ENCODE measurements at regions not wholly inside any gene's neighbourhood (a gene's known extent, or its start where the extent isn't known, plus 50 kb on each side); places are given as distances from the start of the nearest gene placed in this dataset.
A peak's percentile ranks its signal among the peaks of the same experiment; 100 is the strongest.

- Histone ChIP-seq H3K27ac (ENCODE audit: low read depth, low read length) (no peak overlapping the region), H3K4me1 (ENCODE audit: control insufficient read depth, insufficient read depth, low read length) (no peaks in the 10 kb centered on the region), H3K4me3 (ENCODE audit: low read depth, low read length) (no peak overlapping the region), H3K36me3 (ENCODE audit: control insufficient read depth, insufficient read depth, low read length) (no peaks in the 10 kb centered on the region), H3K27me3 (ENCODE audit: control insufficient read depth, insufficient read depth, low read length) (no peaks in the 10 kb centered on the region), H3K9me3 (ENCODE audit: control insufficient read depth, insufficient read depth, low read length) (no peaks in the 10 kb centered on the region)
- WGBS (ENCODE audit: insufficient coverage): 72% methylated on average over 6 of the region's 6 CpGs
- DNase-seq (ENCODE audit: low read depth in 4 of 6, low spot score in 6 of 6): no peak
These were observed 1052.6 kb upstream of the RBFOX1 start for GRCh38 chr16:6280055-6280454.

DNA sequence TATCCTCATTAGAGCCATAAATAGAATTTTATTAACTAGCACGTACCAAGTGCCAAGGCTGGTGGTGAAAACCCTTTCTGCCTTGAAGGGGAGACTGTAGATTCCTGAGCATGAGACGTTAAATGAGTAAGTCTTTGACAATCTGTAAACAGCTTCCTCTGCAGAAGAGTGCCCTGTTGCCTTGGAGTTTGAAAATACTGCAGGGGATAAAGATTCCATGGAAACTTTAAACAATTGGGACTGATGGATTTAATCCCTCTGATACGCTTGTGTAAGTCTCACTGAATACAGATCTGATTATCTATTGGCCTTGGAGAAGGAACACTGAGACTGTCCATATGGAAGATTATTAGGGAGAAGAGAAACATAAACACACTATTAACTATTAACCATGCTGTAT lies 1053.4 kb upstream of the RBFOX1 start:
- H3K36me3 ChIP-seq (ENCODE audit: control insufficient read depth, insufficient read depth, low read length): no peaks in the 10 kb centered on the region
- peak in 1 of 6 donors; percentile 60 for DNase-seq (ENCODE audit: low read depth in 4 of 6, low spot score in 6 of 6)
- H3K9me3 ChIP-seq (ENCODE audit: control insufficient read depth, insufficient read depth, low read length): no peaks in the 10 kb centered on the region
- WGBS (ENCODE audit: insufficient coverage): 29% methylated on average over 1 of the region's 3 CpGs
- H3K27me3 ChIP-seq (ENCODE audit: control insufficient read depth, insufficient read depth, low read length): no peaks in the 10 kb centered on the region
- H3K27ac ChIP-seq (ENCODE audit: low read depth, low read length): no peak overlapping the region
- no peak overlapping the region for H3K4me3 ChIP-seq (ENCODE audit: low read depth, low read length)
- no peaks in the 10 kb centered on the region for H3K4me1 ChIP-seq (ENCODE audit: control insufficient read depth, insufficient read depth, low read length)

DNA sequence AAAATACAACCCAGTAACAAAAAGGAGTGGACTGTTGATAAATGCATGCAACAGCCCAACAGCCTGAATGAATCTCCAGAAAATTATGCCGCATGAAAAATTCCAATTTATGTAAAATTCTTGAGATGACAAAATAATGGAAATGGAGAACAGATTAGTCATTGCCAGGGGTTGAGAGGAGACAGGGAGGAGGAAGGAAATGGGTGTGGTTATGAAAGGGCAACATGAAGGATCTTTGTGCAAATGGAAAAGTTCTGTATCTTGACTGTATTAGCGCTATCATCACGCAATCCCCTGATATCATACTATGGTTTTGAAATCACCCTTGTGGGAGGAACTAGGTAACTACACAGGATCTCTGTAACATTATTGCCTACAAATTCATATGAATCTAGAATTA lies 1058.3 kb upstream of the RBFOX1 start:
- no peak overlapping the region for H3K4me3 ChIP-seq (ENCODE audit: low read depth, low read length)
- no peaks in the 10 kb centered on the region for H3K27me3 ChIP-seq (ENCODE audit: control insufficient read depth, insufficient read depth, low read length)
- no peak for DNase-seq (ENCODE audit: low read depth in 4 of 6, low spot score in 6 of 6)
- no peaks in the 10 kb centered on the region for H3K9me3 ChIP-seq (ENCODE audit: control insufficient read depth, insufficient read depth, low read length)
- no peaks in the 10 kb centered on the region for H3K4me1 ChIP-seq (ENCODE audit: control insufficient read depth, insufficient read depth, low read length)
- no peaks in the 10 kb centered on the region for H3K36me3 ChIP-seq (ENCODE audit: control insufficient read depth, insufficient read depth, low read length)
- WGBS (ENCODE audit: insufficient coverage): 80% methylated on average over 1 of the region's 3 CpGs
- no peak overlapping the region for H3K27ac ChIP-seq (ENCODE audit: low read depth, low read length)

DNA sequence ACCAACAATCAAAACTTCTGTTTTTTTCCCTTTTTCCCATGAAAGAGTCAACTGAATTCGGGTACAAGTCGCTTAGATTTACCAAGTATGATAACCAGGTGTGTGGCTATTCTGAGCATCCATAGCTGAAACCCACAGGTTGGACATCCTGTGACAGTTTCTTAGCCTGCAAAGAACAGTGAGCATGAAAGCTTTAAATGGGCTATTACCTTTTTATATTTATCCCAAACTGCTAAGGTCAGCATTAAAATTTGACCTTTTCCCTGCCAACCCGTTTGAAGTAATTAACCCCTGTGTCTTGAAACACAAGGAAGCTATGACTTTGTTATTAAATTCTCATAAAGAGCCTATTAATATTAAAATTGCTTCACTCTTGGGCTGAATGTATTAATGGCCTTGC lies 1065.0 kb upstream of the RBFOX1 start:
- Histone ChIP-seq H3K27ac (ENCODE audit: low read depth, low read length) (no peak overlapping the region), H3K4me1 (ENCODE audit: control insufficient read depth, insufficient read depth, low read length) (no peaks in the 10 kb centered on the region), H3K9me3 (ENCODE audit: control insufficient read depth, insufficient read depth, low read length) (no peaks in the 10 kb centered on the region), H3K27me3 (ENCODE audit: control insufficient read depth, insufficient read depth, low read length) (no peaks in the 10 kb centered on the region), H3K4me3 (ENCODE audit: low read depth, low read length) (no peak overlapping the region), H3K36me3 (ENCODE audit: control insufficient read depth, insufficient read depth, low read length) (no peaks in the 10 kb centered on the region)
- 80% methylated on average over 1 of the region's 3 CpGs for WGBS (ENCODE audit: insufficient coverage)
- DNase-seq (ENCODE audit: low read depth in 4 of 6, low spot score in 6 of 6): no peak

GRCh38 chr16:6266703-6267102 lies 1065.9 kb upstream of the RBFOX1 start:
- no peaks in the 10 kb centered on the region for H3K27me3 ChIP-seq (ENCODE audit: control insufficient read depth, insufficient read depth, low read length)
- DNase-seq (ENCODE audit: low read depth in 4 of 6, low spot score in 6 of 6): no peak
- H3K9me3 ChIP-seq (ENCODE audit: control insufficient read depth, insufficient read depth, low read length): no peaks in the 10 kb centered on the region
- H3K27ac ChIP-seq (ENCODE audit: low read depth, low read length): no peak overlapping the region
- WGBS (ENCODE audit: insufficient coverage): 100% methylated on average over 1 of the region's 2 CpGs
- no peak overlapping the region for H3K4me3 ChIP-seq (ENCODE audit: low read depth, low read length)
- no peaks in the 10 kb centered on the region for H3K36me3 ChIP-seq (ENCODE audit: control insufficient read depth, insufficient read depth, low read length)
- H3K4me1 ChIP-seq (ENCODE audit: control insufficient read depth, insufficient read depth, low read length): no peaks in the 10 kb centered on the region

DNA sequence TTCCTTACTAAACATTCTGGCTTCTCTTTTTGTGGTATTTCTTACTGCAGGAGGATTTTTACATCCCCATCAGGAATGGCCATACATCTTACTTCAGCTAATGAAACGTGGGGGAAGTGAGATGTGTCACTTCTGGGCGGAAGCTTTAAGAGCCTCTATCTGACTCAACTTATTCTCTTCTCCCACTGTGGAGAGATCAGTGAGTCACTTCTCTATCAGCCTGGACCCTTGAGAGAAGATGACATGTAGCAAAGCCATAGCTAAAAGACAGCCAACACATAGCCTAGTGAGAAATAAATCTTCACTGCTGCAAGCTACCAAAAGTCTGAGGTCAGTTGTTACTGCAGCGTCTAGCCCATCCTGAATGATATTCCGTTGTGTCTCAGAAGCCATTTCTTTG lies 1066.7 kb upstream of the RBFOX1 start:
- Histone ChIP-seq H3K9me3 (ENCODE audit: control insufficient read depth, insufficient read depth, low read length) (no peaks in the 10 kb centered on the region), H3K27me3 (ENCODE audit: control insufficient read depth, insufficient read depth, low read length) (no peaks in the 10 kb centered on the region), H3K27ac (ENCODE audit: low read depth, low read length) (no peak overlapping the region), H3K4me1 (ENCODE audit: control insufficient read depth, insufficient read depth, low read length) (no peaks in the 10 kb centered on the region), H3K4me3 (ENCODE audit: low read depth, low read length) (no peak overlapping the region), H3K36me3 (ENCODE audit: control insufficient read depth, insufficient read depth, low read length) (no peaks in the 10 kb centered on the region)
- no peak for DNase-seq (ENCODE audit: low read depth in 4 of 6, low spot score in 6 of 6)
- WGBS (ENCODE audit: insufficient coverage): 97% methylated on average over 2 of the region's 4 CpGs

- WGBS (ENCODE audit: insufficient coverage): no CpG with 5 or more reads among the region's 3 CpGs
- DNase-seq (ENCODE audit: low read depth in 4 of 6, low spot score in 6 of 6): no peak
- Histone ChIP-seq H3K27me3 (ENCODE audit: control insufficient read depth, insufficient read depth, low read length) (no peaks in the 10 kb centered on the region), H3K4me3 (ENCODE audit: low read depth, low read length) (no peak overlapping the region), H3K27ac (ENCODE audit: low read depth, low read length) (no peak overlapping the region), H3K9me3 (ENCODE audit: control insufficient read depth, insufficient read depth, low read length) (no peaks in the 10 kb centered on the region), H3K4me1 (ENCODE audit: control insufficient read depth, insufficient read depth, low read length) (no peaks in the 10 kb centered on the region), H3K36me3 (ENCODE audit: control insufficient read depth, insufficient read depth, low read length) (no peaks in the 10 kb centered on the region)
These were observed 1074.6 kb upstream of the RBFOX1 start for GRCh38 chr16:6258056-6258455.

- WGBS (ENCODE audit: insufficient coverage): no CpG with 5 or more reads among the region's 4 CpGs
- H3K27me3 ChIP-seq (ENCODE audit: control insufficient read depth, insufficient read depth, low read length): no peaks in the 10 kb centered on the region
- H3K27ac ChIP-seq (ENCODE audit: low read depth, low read length): no peak overlapping the region
- H3K36me3 ChIP-seq (ENCODE audit: control insufficient read depth, insufficient read depth, low read length): no peaks in the 10 kb centered on the region
- no peaks in the 10 kb centered on the region for H3K9me3 ChIP-seq (ENCODE audit: control insufficient read depth, insufficient read depth, low read length)
- no peak overlapping the region for H3K4me3 ChIP-seq (ENCODE audit: low read depth, low read length)
- H3K4me1 ChIP-seq (ENCODE audit: control insufficient read depth, insufficient read depth, low read length): no peaks in the 10 kb centered on the region
- no peak for DNase-seq (ENCODE audit: low read depth in 4 of 6, low spot score in 6 of 6)
These were observed 1080.1 kb upstream of the RBFOX1 start for GRCh38 chr16:6252541-6252940.

GRCh38 chr16:6250511-6250910 lies 1082.1 kb upstream of the RBFOX1 start:
- Histone ChIP-seq H3K27ac (ENCODE audit: low read depth, low read length) (no peak overlapping the region), H3K27me3 (ENCODE audit: control insufficient read depth, insufficient read depth, low read length) (no peaks in the 10 kb centered on the region), H3K4me1 (ENCODE audit: control insufficient read depth, insufficient read depth, low read length) (no peaks in the 10 kb centered on the region), H3K9me3 (ENCODE audit: control insufficient read depth, insufficient read depth, low read length) (no peaks in the 10 kb centered on the region), H3K4me3 (ENCODE audit: low read depth, low read length) (no peak overlapping the region), H3K36me3 (ENCODE audit: control insufficient read depth, insufficient read depth, low read length) (no peaks in the 10 kb centered on the region)
- DNase-seq (ENCODE audit: low read depth in 4 of 6, low spot score in 6 of 6): peak in 1 of 6 donors; percentile 26
- 35% methylated on average over 2 of the region's 3 CpGs for WGBS (ENCODE audit: insufficient coverage)

DNA sequence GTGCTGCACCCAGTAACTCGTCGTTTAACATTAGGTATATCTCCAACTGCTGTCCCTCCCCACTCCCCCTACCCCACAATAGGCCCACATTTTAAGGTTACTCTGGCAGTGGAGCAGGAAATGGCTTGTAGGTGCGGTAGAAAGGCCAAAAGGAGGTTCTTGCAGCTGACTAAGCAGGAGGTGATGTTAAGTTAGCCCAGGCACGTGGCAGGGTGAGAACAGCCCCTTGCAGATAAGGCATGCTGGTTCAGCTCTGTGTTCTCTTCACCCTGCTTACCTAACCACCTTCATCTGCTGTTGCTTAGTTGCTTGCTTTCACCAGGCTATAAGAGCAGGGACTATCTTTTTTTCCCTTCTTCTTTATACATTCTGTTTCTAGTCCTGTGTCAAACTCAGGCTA lies 1082.8 kb upstream of the RBFOX1 start:
- no peaks in the 10 kb centered on the region for H3K9me3 ChIP-seq (ENCODE audit: control insufficient read depth, insufficient read depth, low read length)
- WGBS (ENCODE audit: insufficient coverage): 80% methylated on average over 1 of the region's 4 CpGs
- no peaks in the 10 kb centered on the region for H3K27me3 ChIP-seq (ENCODE audit: control insufficient read depth, insufficient read depth, low read length)
- H3K4me3 ChIP-seq (ENCODE audit: low read depth, low read length): no peak overlapping the region
- no peaks in the 10 kb centered on the region for H3K36me3 ChIP-seq (ENCODE audit: control insufficient read depth, insufficient read depth, low read length)
- no peaks in the 10 kb centered on the region for H3K4me1 ChIP-seq (ENCODE audit: control insufficient read depth, insufficient read depth, low read length)
- no peak for DNase-seq (ENCODE audit: low read depth in 4 of 6, low spot score in 6 of 6)
- H3K27ac ChIP-seq (ENCODE audit: low read depth, low read length): no peak overlapping the region
